ENCODE measurements at regions not wholly inside any gene's neighbourhood (a gene's known extent, or its start where the extent isn't known, plus 50 kb on each side); places are given as distances from the start of the nearest gene placed in this dataset.

GRCh38 chr1:184221087-184221486, 165.7 kb upstream of the C1orf21 start:
- H3K4me3 ChIP-seq (ENCODE audit: low read depth, low read length), result no peak overlapping the region
- Mint-ChIP-seq H3K9me3 (no peaks in the 10 kb centered on the region), H3K27ac (no peak overlapping the region), H3K4me1 (peaks cover 0 to 4% (median 2%) of the 10 kb centered on the region in 4 donors), H3K4me3 (no peak overlapping the region), H3K27me3 (peaks cover 4% of the 10 kb centered on the region), H3K36me3 (no peaks in the 10 kb centered on the region)
- DNase-seq, result no peak
- no peaks in the 10 kb centered on the region for H3K36me3 ChIP-seq (ENCODE audit: control insufficient read depth, insufficient read depth, low read length)
- no peaks in the 10 kb centered on the region for H3K9me3 ChIP-seq (ENCODE audit: control insufficient read depth in 2 of 2, low read length in 2 of 2)
- no peaks in the 10 kb centered on the region for H3K27me3 ChIP-seq (ENCODE audit: control insufficient read depth, insufficient read depth, low read length)
- no peak overlapping the region for H3K27ac ChIP-seq (ENCODE audit: insufficient read depth, low read length, poor library complexity, severe bottlenecking)
- no peaks in the 10 kb centered on the region for H3K4me1 ChIP-seq (ENCODE audit: control insufficient read depth, insufficient read depth, low read length, poor library complexity, severe bottlenecking)
- ATAC-seq (ENCODE audit: low read depth in 2 of 2), result no peak

GRCh38 chr1:184222652-184223052, 164.2 kb upstream of the C1orf21 start:
- no peak overlapping the region for H3K27ac ChIP-seq (ENCODE audit: insufficient read depth, low read length, poor library complexity, severe bottlenecking)
- peak in 2 of 3 donors; percentile 21 to 24 for DNase-seq
- no peaks in the 10 kb centered on the region for H3K9me3 ChIP-seq (ENCODE audit: control insufficient read depth in 2 of 2, low read length in 2 of 2)
- H3K9me3 Mint-ChIP-seq, result no peaks in the 10 kb centered on the region
- H3K4me1 Mint-ChIP-seq, result peaks cover 0 to 4% (median 2%) of the 10 kb centered on the region in 4 donors
- ATAC-seq (ENCODE audit: low read depth in 2 of 2), result peak in 1 of 2 donors; percentile 34
- H3K27ac Mint-ChIP-seq, result peak overlapping the region in 2 of 3 donors; percentile 37 to 66
- no peak overlapping the region for H3K4me3 Mint-ChIP-seq
- no peaks in the 10 kb centered on the region for H3K4me1 ChIP-seq (ENCODE audit: control insufficient read depth, insufficient read depth, low read length, poor library complexity, severe bottlenecking)
- no peaks in the 10 kb centered on the region for H3K36me3 Mint-ChIP-seq
- no peaks in the 10 kb centered on the region for H3K36me3 ChIP-seq (ENCODE audit: control insufficient read depth, insufficient read depth, low read length)
- no peaks in the 10 kb centered on the region for H3K27me3 ChIP-seq (ENCODE audit: control insufficient read depth, insufficient read depth, low read length)
- H3K4me3 ChIP-seq (ENCODE audit: low read depth, low read length), result peak overlapping the region; percentile 10
- H3K27me3 Mint-ChIP-seq, result peaks cover under 1% of the 10 kb centered on the region

GRCh38 chr1:184223216-184223615, 163.6 kb upstream of the C1orf21 start:
- ATAC-seq (ENCODE audit: low read depth in 2 of 2), result no peak
- H3K4me1 ChIP-seq (ENCODE audit: control insufficient read depth, insufficient read depth, low read length, poor library complexity, severe bottlenecking), result no peaks in the 10 kb centered on the region

GRCh38 chr1:184225283-184226099, 161.3 kb upstream of the C1orf21 start:
- Mint-ChIP-seq H3K4me3 (no peak overlapping the region), H3K4me1 (peaks cover 0 to 4% (median 2%) of the 10 kb centered on the region in 4 donors), H3K27me3 (no peaks in the 10 kb centered on the region), H3K9me3 (peaks cover 0 to 1% (median 0%) of the 10 kb centered on the region in 7 donors), H3K36me3 (no peaks in the 10 kb centered on the region), H3K27ac (no peak overlapping the region)
- DNase-seq (no peak), ATAC-seq (ENCODE audit: low read depth in 2 of 2) (no peak)
- Histone ChIP-seq H3K36me3 (ENCODE audit: control insufficient read depth, insufficient read depth, low read length) (no peaks in the 10 kb centered on the region), H3K9me3 (ENCODE audit: control insufficient read depth in 2 of 2, low read length in 2 of 2) (no peaks in the 10 kb centered on the region), H3K4me3 (ENCODE audit: low read depth, low read length) (no peak overlapping the region), H3K27ac (ENCODE audit: insufficient read depth, low read length, poor library complexity, severe bottlenecking) (no peak overlapping the region), H3K4me1 (ENCODE audit: control insufficient read depth, insufficient read depth, low read length, poor library complexity, severe bottlenecking) (no peaks in the 10 kb centered on the region), H3K27me3 (ENCODE audit: control insufficient read depth, insufficient read depth, low read length) (no peaks in the 10 kb centered on the region)

More at GRCh38 chr1:184223216-184223615, 163.6 kb upstream of the C1orf21 start:
- Mint-ChIP-seq H3K4me1 (peaks cover 0 to 4% (median 2%) of the 10 kb centered on the region in 4 donors), H3K4me3 (no peak overlapping the region), H3K9me3 (no peaks in the 10 kb centered on the region), H3K27me3 (no peaks in the 10 kb centered on the region), H3K27ac (no peak overlapping the region), H3K36me3 (no peaks in the 10 kb centered on the region)
- H3K4me3 ChIP-seq (ENCODE audit: low read depth, low read length), result no peak overlapping the region
- DNase-seq, result no peak
- no peak overlapping the region for H3K27ac ChIP-seq (ENCODE audit: insufficient read depth, low read length, poor library complexity, severe bottlenecking)
- no peaks in the 10 kb centered on the region for H3K27me3 ChIP-seq (ENCODE audit: control insufficient read depth, insufficient read depth, low read length)
- H3K36me3 ChIP-seq (ENCODE audit: control insufficient read depth, insufficient read depth, low read length), result no peaks in the 10 kb centered on the region
- no peaks in the 10 kb centered on the region for H3K9me3 ChIP-seq (ENCODE audit: control insufficient read depth in 2 of 2, low read length in 2 of 2)

GRCh38 chr1:184226100-184226487, 160.7 kb upstream of the C1orf21 start:
- no peak for ATAC-seq (ENCODE audit: low read depth in 2 of 2)
- H3K27me3 ChIP-seq (ENCODE audit: control insufficient read depth, insufficient read depth, low read length), result no peaks in the 10 kb centered on the region
- Mint-ChIP-seq H3K4me1 (peaks cover 0 to 4% (median 2%) of the 10 kb centered on the region in 4 donors), H3K36me3 (no peaks in the 10 kb centered on the region), H3K27me3 (no peaks in the 10 kb centered on the region), H3K27ac (no peak overlapping the region), H3K4me3 (no peak overlapping the region), H3K9me3 (peaks cover 0 to 3% (median 0%) of the 10 kb centered on the region in 7 donors)
- H3K4me3 ChIP-seq (ENCODE audit: low read depth, low read length), result no peak overlapping the region
- no peak overlapping the region for H3K27ac ChIP-seq (ENCODE audit: insufficient read depth, low read length, poor library complexity, severe bottlenecking)
- no peaks in the 10 kb centered on the region for H3K9me3 ChIP-seq (ENCODE audit: control insufficient read depth in 2 of 2, low read length in 2 of 2)
- DNase-seq, result no peak
- H3K4me1 ChIP-seq (ENCODE audit: control insufficient read depth, insufficient read depth, low read length, poor library complexity, severe bottlenecking), result no peaks in the 10 kb centered on the region
- H3K36me3 ChIP-seq (ENCODE audit: control insufficient read depth, insufficient read depth, low read length), result no peaks in the 10 kb centered on the region

- no peaks in the 10 kb centered on the region for H3K36me3 ChIP-seq (ENCODE audit: control insufficient read depth, insufficient read depth, low read length)
- Mint-ChIP-seq H3K4me1 (no peaks in the 10 kb centered on the region), H3K9me3 (peaks cover 0 to 3% (median 0%) of the 10 kb centered on the region in 7 donors), H3K36me3 (no peaks in the 10 kb centered on the region), H3K4me3 (no peak overlapping the region), H3K27ac (no peak overlapping the region), H3K27me3 (peaks cover 4% of the 10 kb centered on the region)
- DNase-seq, result no peak
- H3K4me3 ChIP-seq (ENCODE audit: low read depth, low read length), result no peak overlapping the region
- H3K9me3 ChIP-seq (ENCODE audit: control insufficient read depth in 2 of 2, low read length in 2 of 2), result no peaks in the 10 kb centered on the region
- H3K27me3 ChIP-seq (ENCODE audit: control insufficient read depth, insufficient read depth, low read length), result no peaks in the 10 kb centered on the region
- ATAC-seq (ENCODE audit: low read depth in 2 of 2), result no peak
- no peaks in the 10 kb centered on the region for H3K4me1 ChIP-seq (ENCODE audit: control insufficient read depth, insufficient read depth, low read length, poor library complexity, severe bottlenecking)
- no peak overlapping the region for H3K27ac ChIP-seq (ENCODE audit: insufficient read depth, low read length, poor library complexity, severe bottlenecking)
Observed at GRCh38 chr1:184228558-184228957, 158.3 kb upstream of the C1orf21 start.

DNA sequence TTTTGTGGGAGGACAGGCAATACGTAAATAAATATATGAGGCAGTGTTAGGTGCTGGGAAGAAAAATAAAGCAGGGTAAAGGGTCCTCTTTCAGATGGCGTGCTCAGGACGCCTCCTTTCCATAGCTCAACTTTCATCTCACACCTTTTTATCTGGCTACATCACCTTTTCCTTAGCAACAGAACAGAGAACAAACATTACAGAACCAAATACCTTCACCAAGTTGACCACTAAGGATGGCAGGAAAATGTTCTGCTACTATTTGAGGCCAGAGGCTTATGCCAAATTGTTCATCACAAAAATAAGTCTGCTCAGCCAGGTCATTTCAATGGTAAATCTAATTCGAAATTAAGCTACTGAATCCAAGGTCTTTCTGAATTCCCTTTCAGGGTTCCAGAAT, 149.2 kb upstream of the C1orf21 start:
- Histone ChIP-seq H3K4me3 (ENCODE audit: low read depth, low read length) (no peak overlapping the region), H3K27ac (ENCODE audit: insufficient read depth, low read length, poor library complexity, severe bottlenecking) (no peak overlapping the region), H3K4me1 (ENCODE audit: control insufficient read depth, insufficient read depth, low read length, poor library complexity, severe bottlenecking) (no peaks in the 10 kb centered on the region), H3K9me3 (ENCODE audit: control insufficient read depth in 2 of 2, low read length in 2 of 2) (no peaks in the 10 kb centered on the region), H3K36me3 (ENCODE audit: control insufficient read depth, insufficient read depth, low read length) (no peaks in the 10 kb centered on the region), H3K27me3 (ENCODE audit: control insufficient read depth, insufficient read depth, low read length) (no peaks in the 10 kb centered on the region)
- no peak overlapping the region for H3K4me3 Mint-ChIP-seq
- no peak overlapping the region for H3K27ac Mint-ChIP-seq
- ATAC-seq (ENCODE audit: low read depth in 2 of 2) (no peak), DNase-seq (no peak)
- peaks cover 6% of the 10 kb centered on the region for H3K27me3 Mint-ChIP-seq
- peaks cover 0 to 5% (median 2%) of the 10 kb centered on the region in 7 donors for H3K9me3 Mint-ChIP-seq
- no peaks in the 10 kb centered on the region for H3K4me1 Mint-ChIP-seq
- H3K36me3 Mint-ChIP-seq, result peaks cover 3% of the 10 kb centered on the region

DNA sequence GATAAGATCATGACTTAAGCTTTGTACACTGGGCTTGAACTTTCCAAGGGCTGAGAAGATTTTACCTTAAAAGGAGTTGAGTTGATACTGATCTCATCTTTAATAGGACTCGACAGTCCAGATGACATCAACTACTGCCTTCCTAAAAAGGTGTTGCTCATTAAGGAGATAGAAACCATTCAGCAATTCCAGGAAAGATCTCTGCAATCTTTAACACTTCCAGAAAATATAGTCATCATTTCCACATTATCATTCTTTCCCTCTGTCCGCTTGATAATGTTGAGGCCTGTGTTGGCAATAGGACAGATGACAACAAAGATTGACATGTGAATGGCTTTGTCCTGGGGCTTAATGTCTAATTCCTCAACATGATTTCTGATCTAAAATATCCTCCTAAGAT, 145.4 kb upstream of the C1orf21 start:
- Mint-ChIP-seq H3K9me3 (peaks cover 0 to 3% (median 0%) of the 10 kb centered on the region in 7 donors), H3K36me3 (no peaks in the 10 kb centered on the region)
- DNase-seq, result no peak

More for the DNA sequence above, 145.4 kb upstream of the C1orf21 start:
- Histone ChIP-seq H3K4me3 (ENCODE audit: low read depth, low read length) (no peak overlapping the region), H3K9me3 (ENCODE audit: control insufficient read depth in 2 of 2, low read length in 2 of 2) (no peaks in the 10 kb centered on the region), H3K27me3 (ENCODE audit: control insufficient read depth, insufficient read depth, low read length) (peaks cover 4% of the 10 kb centered on the region), H3K27ac (ENCODE audit: insufficient read depth, low read length, poor library complexity, severe bottlenecking) (no peak overlapping the region), H3K4me1 (ENCODE audit: control insufficient read depth, insufficient read depth, low read length, poor library complexity, severe bottlenecking) (no peaks in the 10 kb centered on the region), H3K36me3 (ENCODE audit: control insufficient read depth, insufficient read depth, low read length) (no peaks in the 10 kb centered on the region)
- no peaks in the 10 kb centered on the region for H3K27me3 Mint-ChIP-seq
- H3K4me1 Mint-ChIP-seq, result no peaks in the 10 kb centered on the region
- H3K4me3 Mint-ChIP-seq, result no peak overlapping the region
- no peak for ATAC-seq (ENCODE audit: low read depth in 2 of 2)
- no peak overlapping the region for H3K27ac Mint-ChIP-seq
